Left renal pelvis (tissue), 4 donors: ENCODE measurements at regions not wholly inside any gene's neighbourhood (a gene's known extent, or its start where the extent isn't known, plus 50 kb on each side); places are given as distances from the start of the nearest gene placed in this dataset.

Experiments
- DNase-seq, 4 donors: peaks; one replicate each; pipeline ENCODE4 v3.0.0-alpha.2; 2013; ENCODE audit warnings: low read depth in 4 of 4, low spot score in 3 of 4

DNA sequence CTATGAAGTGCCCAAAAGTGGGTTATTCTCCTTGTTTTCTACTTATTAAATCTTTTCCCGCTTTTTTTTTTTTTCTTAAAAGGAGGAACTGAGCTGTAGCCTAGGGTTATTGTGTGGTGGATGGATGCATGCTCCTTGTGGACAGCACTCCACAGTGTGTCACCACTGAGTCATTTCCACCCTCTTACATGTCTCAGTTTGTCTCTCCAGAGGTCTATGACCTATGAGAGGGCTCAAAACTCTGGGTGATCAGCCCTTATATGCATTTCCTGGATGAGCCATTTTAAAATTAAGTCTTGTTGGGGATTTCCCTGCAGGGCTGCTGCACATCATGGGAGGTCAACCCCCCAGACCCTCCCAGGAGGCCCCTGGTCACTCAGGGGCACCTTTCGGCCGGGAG is 102.2 kb upstream of the MOCS2 start:
- no peak for DNase-seq

GRCh38 chr5:53219174-53219573 is 109.6 kb upstream of the MOCS2 start:
- no peak for DNase-seq

GRCh38 chr5:53219610-53220009 is 110.1 kb upstream of the MOCS2 start:
- DNase-seq, result no peak

DNA sequence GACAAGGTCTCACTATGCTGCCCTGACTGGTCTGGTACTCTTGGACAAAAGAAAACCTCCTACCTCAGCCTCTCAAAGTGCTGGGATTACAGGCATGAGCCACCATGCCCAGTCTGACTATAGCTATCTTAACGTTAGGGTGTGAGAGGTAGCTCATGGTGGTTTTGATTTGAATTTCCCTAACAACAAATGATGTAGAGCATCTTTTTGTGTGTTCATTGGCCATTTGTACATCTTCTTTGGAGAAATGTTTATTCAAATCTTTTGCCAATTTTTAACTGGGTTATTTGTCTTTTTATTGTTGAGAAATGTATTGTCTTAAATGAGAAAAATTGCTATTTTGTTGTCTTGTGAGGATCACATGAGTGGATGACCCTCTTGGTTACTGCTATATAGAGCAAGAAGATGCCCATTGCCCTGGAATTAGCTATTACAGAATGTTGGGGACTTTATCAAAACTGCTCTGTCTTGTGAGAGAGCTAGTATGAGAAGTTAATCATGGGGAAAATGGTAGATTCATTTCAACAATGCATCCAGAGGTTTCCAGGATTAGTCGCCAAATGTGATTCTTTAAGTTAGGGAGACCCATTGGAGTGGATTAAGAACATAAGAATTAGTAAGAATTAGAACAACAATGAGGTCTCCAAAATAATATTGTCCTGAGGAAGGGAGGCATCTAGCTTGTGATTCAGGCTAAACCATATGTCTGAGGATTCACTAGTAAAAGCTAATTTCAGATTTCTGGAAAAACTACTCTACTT is 124.3 kb upstream of the MOCS2 start:
- DNase-seq, result no peak

DNA sequence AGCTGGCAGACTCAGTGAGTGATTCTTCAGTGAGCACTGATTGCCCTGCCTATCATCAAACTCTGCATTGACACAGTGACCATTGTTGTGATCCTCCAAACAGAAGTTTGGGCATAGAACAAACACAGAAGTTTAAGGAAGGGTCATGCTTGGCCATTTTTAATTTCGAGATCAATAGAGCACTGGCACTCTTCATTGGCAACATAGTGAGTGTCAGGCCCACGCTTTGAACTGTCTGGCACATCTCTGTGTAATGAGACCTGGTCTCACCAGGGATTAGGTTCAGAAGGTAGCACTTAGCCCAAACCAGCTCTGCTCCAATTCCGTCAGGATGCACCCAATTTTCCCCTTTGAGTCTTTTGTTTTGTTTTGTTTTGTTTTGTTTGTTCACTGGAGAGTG is 127.1 kb upstream of the MOCS2 start:
- DNase-seq, result no peak

GRCh38 chr5:53237876-53238275 is 128.3 kb upstream of the MOCS2 start:
- DNase-seq, result no peak

GRCh38 chr5:53239301-53239990 is 129.9 kb upstream of the MOCS2 start:
- DNase-seq, result no peak

- no peak for DNase-seq
Measured at GRCh38 chr5:53240661-53241060, 131.1 kb upstream of the MOCS2 start.

DNA sequence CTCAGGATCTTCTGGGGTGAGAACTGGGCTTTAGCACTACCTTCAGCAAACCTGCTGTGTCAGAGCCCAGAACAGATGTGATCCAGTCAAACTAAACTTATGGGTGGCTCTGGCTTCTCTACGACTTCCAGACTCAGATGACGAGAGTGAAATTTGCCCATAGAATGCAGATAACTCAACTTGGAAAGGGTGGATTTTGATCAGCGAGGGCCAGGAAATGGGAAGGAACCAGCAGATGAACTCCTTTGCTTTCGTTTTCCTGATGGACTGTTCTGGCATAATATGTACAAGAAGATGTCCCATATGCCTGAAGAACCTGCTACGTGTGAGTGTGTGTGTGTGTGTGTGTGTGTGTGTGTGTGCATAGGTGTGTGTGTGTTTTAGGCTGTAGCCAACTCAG is 132.0 kb upstream of the MOCS2 start:
- no peak for DNase-seq

DNA sequence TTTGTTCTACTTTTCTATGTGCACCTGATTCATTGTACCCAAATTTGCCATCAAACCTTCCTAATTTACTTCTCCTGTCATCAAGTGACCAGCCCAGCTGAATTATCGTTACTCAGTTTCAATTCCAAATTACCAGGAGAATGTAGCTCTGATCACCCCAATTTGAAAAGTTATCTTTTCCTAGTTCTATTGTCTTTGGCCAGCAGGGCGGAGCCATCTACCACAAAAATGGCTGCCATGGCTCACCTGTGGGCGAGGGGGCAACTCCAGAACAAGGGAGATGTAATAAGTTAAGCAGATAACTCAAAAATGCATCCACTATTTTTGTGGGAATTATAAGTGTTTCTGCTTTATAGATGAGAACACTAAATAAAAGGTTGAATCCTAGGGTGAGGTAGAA is 133.8 kb upstream of the MOCS2 start:
- DNase-seq, result no peak

GRCh38 chr5:53246042-53246836 is 136.7 kb upstream of the MOCS2 start:
- DNase-seq, result no peak

DNA sequence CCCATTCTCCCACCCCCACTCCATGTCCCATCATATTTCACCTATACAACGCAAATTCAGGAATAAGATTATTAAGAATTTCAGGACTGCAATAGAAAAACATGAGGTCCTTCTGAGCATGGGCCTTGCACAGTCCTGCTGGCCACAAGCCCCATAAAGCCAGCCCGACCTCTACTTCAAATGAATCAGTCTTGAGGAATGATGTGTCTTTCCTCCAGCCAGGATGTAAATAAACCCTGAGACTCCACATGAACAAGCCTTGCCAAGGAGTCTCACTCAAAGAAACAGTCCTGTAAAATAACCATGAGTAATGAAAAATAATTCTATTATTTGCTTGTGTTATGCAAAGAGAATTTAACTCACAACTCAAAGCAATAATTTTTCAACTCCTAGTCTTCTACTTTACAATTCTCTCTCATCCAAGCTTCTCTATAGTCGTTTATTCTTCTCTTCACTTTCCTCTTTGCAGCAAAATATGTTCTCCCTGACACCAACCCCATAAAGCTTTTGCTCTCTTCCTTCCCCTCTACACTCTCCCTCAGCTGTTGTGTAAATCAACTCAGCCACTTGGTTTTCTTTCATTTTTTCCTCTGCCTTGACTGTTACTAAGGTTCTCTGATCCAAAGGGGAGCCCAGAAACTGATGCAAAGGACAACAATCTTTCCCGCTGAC is 140.1 kb upstream of the MOCS2 start:
- DNase-seq, result no peak

DNA sequence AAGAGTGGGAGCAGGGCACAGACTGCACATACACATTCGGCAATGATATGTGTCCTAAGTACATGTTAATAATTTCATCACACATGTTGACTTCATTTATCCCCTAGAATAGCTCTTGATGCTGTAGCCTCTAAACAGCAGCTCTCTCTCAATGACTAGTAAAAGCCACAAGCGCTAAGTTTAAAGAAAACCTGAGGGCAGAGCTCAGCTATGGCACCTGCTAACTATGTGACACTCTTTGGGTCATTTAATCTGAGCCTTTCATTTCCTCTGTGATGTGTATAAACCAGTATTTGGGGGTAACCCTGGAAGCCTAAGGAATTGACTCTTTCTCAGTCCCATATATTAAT is 140.6 kb upstream of the MOCS2 start:
- no peak for DNase-seq

- DNase-seq, result no peak
Measured at GRCh38 chr5:53253421-53253871, 143.9 kb upstream of the MOCS2 start.

GRCh38 chr5:53256746-53257145 is 147.2 kb upstream of the MOCS2 start:
- DNase-seq, result no peak

GRCh38 chr5:53257806-53258373 is 148.3 kb upstream of the MOCS2 start:
- no peak for DNase-seq

GRCh38 chr5:53259176-53259575 is 149.6 kb upstream of the MOCS2 start:
- DNase-seq, result no peak

DNA sequence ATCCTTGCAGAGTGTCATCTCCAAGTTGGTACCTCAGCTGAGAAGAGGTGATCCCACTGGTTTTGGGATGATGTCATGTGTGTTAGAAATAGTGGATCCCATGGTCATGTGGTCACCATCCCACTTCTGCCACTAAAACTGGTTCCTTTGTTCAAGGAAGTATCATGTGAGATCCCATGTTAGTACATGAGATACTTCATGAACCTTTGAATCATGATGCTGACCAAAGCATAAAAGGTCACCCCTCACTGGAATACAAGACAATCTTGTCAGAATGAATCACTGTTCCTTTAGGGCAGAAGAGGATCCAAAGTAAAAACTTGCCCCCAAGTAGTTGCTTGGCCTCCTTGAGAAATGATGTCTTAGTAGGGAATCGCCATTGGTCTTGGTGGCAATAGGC is 150.9 kb upstream of the MOCS2 start:
- no peak for DNase-seq

GRCh38 chr5:53261245-53261644 is 151.7 kb upstream of the MOCS2 start:
- DNase-seq, result no peak

DNA sequence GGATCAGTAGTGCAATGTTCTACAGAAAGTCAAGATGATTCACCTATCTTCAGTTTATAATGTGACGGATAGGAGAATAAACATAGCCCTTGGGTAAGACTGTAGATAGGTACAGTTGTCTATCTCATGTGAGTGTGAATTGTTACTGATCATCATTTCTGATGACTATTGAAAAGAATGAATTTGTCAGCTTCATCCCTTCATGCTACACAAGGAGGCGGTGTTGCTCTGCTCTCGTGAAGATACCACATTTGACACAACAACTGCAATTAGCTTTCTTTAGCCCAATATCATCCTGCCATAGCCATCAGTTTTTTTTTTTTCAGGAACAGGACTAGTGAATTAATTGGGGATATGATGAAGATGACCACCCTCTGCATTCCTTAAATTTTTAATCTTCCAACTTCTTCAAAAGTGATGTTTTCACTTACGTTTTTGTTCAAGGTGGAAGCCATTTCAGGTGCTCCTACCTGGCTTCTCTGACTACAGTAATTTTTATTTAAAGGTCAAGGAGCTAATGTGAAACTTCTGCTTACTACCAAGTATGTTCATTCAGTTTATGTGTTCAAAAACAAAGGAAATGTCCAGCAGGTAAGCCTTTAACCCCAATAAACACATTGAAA is 152.9 kb upstream of the MOCS2 start:
- DNase-seq, result no peak
